Neural progenitor cell (in vitro differentiated cells): ENCODE measurements at regions not wholly inside any gene's neighbourhood (a gene's known extent, or its start where the extent isn't known, plus 50 kb on each side); places are given as distances from the start of the nearest gene placed in this dataset.

Source experiments
- EZH2 ChIP-seq: fragments of 200-600 bp; sonication (generic); IDR thresholded peaks from 2 replicates; pipeline ENCODE4 v1.6.1; 2017; ENCODE audit warnings: antibody characterized with exemption, mild to moderate bottlenecking, moderate library complexity
- EZH2phosphoT487 ChIP-seq: fragments of 200-600 bp; sonication (generic); IDR thresholded peaks from 2 replicates; pipeline ENCODE4 v1.6.1; 2017; ENCODE audit warnings: antibody characterized with exemption
- TF ChIP-seq, protein P1 (sequence below): fragments of 200-600 bp; sonication (generic); IDR thresholded peaks from 2 replicates; pipeline ENCODE4 v1.5.1; 2017; ENCODE audit warnings: antibody characterized with exemption, mild to moderate bottlenecking

DNA sequence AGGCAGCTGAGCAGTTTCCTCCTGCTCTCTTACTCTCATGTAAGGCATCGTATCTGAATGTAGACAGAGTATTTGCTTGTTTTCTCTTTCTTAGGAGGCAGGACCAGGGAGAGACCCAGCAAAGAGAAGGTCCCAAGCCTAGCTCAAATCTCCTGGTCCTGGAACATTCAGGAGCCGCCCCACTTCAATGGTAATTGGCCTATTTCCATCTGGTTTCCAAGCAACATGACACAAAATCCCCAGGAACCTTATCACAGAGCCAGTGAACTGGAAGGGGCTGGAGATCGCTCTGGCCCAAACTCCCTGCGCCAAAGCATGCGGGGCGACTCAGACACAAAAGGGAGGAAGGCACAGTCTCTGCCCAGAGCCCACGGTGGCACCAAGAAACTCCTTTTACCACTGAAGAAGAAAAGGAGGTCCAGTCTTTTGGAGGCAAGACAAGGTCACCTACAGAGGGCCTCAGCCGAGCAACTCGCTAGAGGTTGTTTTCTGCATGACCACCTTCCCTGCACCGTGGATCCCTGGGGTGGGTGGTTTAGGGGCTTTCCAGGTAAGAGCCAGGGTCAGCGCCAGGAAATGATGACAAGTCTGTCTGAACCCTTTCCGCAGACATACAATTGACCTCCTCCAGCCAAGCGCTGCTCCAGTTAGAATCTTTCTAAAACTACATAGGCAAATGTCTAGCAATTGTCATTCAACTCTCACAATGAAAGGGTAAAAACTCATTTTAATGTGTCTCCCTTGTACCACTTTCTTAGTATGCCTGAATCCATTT is 394.7 kb downstream of the SOX9 start:
- TF ChIP-seq, protein P1, sequence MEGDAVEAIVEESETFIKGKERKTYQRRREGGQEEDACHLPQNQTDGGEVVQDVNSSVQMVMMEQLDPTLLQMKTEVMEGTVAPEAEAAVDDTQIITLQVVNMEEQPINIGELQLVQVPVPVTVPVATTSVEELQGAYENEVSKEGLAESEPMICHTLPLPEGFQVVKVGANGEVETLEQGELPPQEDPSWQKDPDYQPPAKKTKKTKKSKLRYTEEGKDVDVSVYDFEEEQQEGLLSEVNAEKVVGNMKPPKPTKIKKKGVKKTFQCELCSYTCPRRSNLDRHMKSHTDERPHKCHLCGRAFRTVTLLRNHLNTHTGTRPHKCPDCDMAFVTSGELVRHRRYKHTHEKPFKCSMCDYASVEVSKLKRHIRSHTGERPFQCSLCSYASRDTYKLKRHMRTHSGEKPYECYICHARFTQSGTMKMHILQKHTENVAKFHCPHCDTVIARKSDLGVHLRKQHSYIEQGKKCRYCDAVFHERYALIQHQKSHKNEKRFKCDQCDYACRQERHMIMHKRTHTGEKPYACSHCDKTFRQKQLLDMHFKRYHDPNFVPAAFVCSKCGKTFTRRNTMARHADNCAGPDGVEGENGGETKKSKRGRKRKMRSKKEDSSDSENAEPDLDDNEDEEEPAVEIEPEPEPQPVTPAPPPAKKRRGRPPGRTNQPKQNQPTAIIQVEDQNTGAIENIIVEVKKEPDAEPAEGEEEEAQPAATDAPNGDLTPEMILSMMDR: no peak
- TF ChIP-seq EZH2 (no peak), EZH2phosphoT487 (no peak)
